AG20443 (cell line): ENCODE measurements at regions not wholly inside any gene's neighbourhood (a gene's known extent, or its start where the extent isn't known, plus 50 kb on each side); places are given as distances from the start of the nearest gene placed in this dataset.
"Not testable (repeated sequence)": the region's sequence is repeated elsewhere in the genome, so short reads cannot be mapped to it uniquely, and the experiment has no call there.

Source experiments
- DNase-seq: peaks from one replicate; pipeline ENCODE4 v3.0.0; 2012; ENCODE audit warnings: low spot score, mixed read lengths

- not testable (repeated sequence) for DNase-seq
These were observed 644.2 kb upstream of the PRMT6 start for GRCh38 chr1:106412321-106412720.

GRCh38 chr1:106435269-106435668, 621.2 kb upstream of the PRMT6 start:
- DNase-seq, result no peak

DNA sequence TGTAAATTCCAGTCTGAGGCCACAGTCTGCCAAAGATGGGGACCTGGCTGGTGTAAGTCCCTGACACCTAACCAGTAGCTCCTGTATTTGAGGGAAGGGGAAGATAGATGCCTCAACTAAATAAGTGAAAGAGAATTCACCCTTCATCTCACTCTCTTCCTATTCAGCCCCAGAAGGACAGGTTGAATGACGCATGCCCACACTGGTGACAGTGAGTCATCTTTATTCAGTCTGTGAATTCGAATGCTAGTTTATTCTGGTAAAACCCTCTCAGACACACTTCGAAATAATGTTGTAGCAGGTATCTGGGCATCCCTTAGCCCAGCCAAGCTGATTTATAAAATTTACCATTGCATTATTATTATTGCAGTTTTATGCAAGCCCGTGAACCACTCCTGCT, 617.0 kb upstream of the PRMT6 start:
- no peak for DNase-seq

- DNase-seq, result no peak
These were observed 609.0 kb upstream of the PRMT6 start for GRCh38 chr1:106447466-106447865.

- no peak for DNase-seq
These were observed 599.6 kb upstream of the PRMT6 start for GRCh38 chr1:106456832-106457231.

DNA sequence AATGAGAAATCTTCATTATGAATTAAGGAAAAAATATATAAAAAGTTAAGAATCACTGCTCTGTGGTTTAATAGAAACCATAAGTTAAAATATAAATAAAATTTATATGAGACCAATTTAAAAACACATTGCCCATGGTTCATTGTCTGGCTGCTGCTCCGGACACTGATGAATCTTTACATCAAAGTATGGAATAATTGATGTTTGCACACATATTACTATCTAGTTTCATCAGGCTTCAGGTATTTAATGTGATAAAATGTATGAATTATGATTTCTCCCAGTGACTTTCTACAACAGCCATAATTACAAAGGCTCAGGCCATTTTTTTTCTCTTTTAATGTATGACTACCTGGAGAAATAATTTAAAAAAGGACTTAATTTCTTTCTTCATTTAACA, 599.1 kb upstream of the PRMT6 start:
- no peak for DNase-seq

DNA sequence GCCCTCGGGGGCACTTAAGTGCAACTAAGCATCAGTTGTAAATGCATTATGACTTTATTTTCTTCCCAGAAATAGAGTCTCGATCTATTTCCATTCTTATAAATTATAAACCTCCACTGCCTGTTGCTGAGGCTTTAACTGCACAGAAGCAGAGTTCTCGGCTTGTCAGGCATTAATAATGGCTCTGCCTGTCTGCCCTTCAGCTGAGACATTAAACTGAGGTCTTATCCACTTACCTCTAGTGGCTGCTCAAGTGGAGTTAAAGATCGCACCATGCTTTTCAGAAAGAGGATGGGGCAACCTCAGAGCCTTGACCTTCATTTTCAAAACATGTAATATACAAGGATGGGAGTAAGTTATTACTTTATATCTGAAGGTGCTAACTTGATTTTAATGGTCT, 597.6 kb upstream of the PRMT6 start:
- no peak for DNase-seq

GRCh38 chr1:106459418-106459817, 597.1 kb upstream of the PRMT6 start:
- DNase-seq, result no peak

GRCh38 chr1:106465666-106466065, 590.8 kb upstream of the PRMT6 start:
- DNase-seq, result no peak

GRCh38 chr1:106480629-106481028, 575.8 kb upstream of the PRMT6 start:
- no peak for DNase-seq

GRCh38 chr1:106492880-106493279, 563.6 kb upstream of the PRMT6 start:
- no peak for DNase-seq

- DNase-seq, result no peak
These were observed 561.8 kb upstream of the PRMT6 start for GRCh38 chr1:106494646-106495045.

- no peak for DNase-seq
These were observed 558.2 kb upstream of the PRMT6 start for GRCh38 chr1:106498238-106498637.

- no peak for DNase-seq
These were observed 553.8 kb upstream of the PRMT6 start for GRCh38 chr1:106502659-106503058.

DNA sequence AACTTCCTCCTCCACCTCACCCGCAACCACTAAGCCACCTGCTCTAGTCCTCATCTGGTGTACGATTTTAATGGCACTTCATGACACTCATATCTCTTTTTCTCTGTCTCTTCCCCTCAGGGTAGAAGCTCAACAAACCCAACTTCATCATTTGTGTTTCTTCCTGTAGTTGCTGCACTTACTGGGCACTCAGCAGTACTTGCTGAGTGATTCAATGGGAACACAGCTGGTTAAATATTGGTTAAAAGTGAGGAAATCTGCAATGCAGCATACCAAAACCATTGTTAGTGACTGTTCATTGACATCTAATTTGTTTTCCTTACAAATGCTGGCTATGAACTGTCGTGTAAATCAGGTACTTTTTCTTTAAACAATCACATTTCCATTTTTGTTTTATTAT, 541.1 kb upstream of the PRMT6 start:
- no peak for DNase-seq

DNA sequence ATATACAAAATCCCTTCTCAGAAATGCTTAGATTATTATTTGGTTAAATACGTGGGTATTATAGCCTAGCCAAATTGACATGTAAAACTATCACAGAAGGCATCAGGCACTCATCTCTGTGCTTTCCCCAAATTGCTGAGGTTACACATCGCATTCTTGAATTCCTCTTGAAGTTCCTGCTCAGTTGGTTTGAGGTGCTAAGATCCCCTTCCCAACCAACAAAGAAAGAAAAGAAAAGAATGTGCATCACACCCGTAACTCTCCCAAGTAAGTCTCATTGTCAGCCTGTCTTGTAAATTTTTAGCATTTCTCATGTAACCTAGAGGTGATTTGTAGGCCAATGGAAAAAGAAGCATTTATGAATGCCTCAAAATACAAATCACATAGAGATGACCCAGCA, 539.2 kb upstream of the PRMT6 start:
- DNase-seq, result no peak

GRCh38 chr1:106523497-106523896, 533.0 kb upstream of the PRMT6 start:
- DNase-seq, result no peak

- no peak for DNase-seq
These were observed 531.8 kb upstream of the PRMT6 start for GRCh38 chr1:106524631-106525030.

DNA sequence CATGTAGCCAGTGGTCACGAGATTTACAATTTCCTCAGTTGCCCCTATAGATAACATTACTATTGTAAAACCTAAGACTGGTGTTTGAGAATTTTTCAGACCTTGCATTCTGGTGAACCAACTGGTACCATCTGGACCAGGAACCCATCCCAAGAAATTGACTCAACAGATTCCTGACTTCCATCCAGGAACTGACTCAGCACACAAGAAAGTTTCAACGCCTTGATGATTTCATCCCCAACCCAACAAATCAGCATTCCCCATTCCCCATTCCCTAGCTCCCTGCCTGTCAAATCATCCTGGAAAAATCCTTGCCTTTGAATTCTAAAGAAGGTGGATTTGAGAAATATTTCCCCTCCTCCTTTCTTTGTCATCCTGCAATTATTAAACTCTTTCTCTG, 529.8 kb upstream of the PRMT6 start:
- DNase-seq, result peak; percentile 67

DNA sequence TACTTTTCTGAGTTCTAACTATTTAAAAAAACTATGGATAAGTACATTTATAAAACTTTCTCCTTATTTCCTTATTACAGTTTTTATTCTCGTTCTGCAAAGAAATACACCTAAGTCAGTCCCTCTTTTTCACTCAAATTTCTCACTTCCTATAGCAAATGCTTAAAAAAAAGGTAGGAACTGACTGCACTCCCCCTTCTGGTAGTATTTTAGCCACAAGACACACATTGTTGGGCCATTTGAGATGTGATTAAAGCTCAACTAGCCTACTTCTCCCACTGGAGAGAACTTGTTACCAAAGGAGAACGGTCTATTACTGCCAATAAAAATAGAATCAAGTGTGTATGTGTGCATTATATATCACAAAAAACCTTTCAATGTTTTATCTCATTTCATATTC, 521.9 kb upstream of the PRMT6 start:
- no peak for DNase-seq

DNA sequence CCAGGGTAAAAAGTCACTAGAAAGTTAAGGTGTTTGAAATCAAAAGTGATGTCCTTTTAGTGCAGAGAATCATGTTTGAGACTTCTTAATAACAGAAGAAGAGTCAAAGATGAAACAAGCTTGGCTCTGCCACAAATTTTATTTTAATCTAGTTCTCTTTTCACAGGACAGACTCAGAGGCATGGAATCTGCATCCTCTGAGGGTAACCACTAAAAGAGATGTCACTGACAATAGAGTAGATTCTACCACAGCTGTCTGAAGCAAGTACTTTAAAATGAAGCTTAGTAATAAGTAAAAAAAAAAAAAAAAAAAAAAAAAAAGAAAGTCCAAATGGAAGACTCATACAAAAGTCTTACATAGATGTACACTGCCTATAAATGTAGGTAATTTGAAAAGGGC, 519.7 kb upstream of the PRMT6 start:
- peak; percentile 49 for DNase-seq

DNA sequence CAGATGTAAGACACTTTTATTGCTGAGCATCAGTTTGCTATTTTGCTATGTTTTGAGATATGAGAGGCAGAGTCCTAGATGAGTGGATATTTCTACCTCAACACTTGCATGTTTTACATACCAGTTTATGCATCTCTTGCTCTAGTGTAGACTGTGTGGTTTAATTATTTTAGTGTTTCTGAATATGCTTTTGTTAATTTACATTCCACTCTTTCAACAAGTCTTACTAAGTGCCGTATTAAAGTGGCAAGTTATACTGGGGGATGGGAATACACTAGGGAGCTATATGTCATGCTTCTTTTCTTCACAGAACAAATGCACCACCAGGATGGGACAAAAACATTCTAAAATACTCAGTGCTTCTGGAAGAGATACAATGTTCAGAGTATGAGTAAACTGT, 507.7 kb upstream of the PRMT6 start:
- DNase-seq, result no peak

DNA sequence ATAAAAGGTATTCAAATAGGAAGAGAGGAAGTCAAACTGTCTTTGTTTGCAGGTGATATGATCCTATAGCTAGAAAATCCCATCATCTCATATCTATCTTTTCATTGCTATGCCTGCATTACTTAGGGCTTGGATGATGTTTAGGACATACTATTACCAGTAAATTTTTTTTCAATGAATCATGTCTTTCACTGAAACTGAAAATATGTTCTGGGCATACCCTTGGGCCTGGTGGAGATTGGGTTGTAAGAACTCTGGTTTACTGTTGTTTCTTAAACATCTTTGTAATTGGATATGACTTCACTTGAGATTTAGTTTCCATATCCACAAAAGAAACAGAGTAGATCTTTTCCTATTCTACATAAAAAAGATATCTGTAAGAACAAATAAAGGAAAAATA, 502.2 kb upstream of the PRMT6 start:
- DNase-seq, result peak; percentile 7

DNA sequence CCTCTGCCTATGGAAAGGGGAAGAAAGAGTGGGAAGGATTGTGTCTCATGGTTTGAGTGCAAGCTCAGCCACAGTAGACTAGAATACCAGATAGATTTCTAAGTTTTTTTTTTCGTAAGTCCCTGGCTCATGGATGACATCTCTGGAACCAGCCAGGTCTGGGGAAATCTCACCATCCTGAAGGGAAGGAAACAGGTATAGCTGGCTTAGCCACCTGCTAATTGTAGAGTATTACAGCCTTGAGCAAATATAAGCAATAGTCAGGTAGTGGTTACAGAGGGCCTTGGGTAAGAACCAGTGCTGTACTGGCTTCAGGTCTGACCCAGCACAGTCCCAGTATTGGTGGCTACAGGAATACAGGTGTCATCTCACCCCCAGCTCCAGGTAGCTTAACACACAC, 500.9 kb upstream of the PRMT6 start:
- no peak for DNase-seq

GRCh38 chr1:106564192-106564591, 492.3 kb upstream of the PRMT6 start:
- no peak for DNase-seq
